ENCODE measurements at regions not wholly inside any gene's neighbourhood (a gene's known extent, or its start where the extent isn't known, plus 50 kb on each side); places are given as distances from the start of the nearest gene placed in this dataset.

- TF ChIP-seq CTCF (conservative IDR thresholded peaks at IDR 0.05; ENCODE audit: low read length) = no peak
- H3K4me3 ChIP-seq (ENCODE audit: low read length) = no peak overlapping the region
- DNase-seq (ENCODE audit: low read depth) = peak; percentile 37
Observed at GRCh38 chr4:19729886-19730651, 521.6 kb upstream of the SLIT2 start.

DNA sequence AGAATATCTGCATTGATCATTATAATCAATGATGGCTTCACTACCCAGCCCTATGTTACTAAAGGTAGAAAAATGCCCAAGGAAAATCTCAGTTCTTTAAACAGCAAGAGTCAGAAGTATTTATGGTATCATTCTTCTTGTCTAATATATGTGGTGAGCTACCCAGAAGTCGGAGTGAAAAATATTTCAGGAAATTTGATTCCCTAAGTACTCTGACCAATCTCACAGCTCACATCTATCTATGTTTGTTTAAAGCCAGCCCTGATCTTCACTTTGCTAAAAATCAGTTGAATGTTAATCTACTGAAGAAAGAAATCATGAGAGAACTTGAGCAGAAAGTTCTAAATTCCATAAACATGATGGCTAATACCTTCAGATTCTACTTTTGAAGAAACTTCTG lies 522.9 kb upstream of the SLIT2 start:
- no peak overlapping the region for H3K4me3 ChIP-seq (ENCODE audit: low read length)
- no peak for TF ChIP-seq CTCF (conservative IDR thresholded peaks at IDR 0.05; ENCODE audit: low read length)

GRCh38 chr4:19727141-19727540 lies 524.6 kb upstream of the SLIT2 start:
- TF ChIP-seq CTCF (conservative IDR thresholded peaks at IDR 0.05; ENCODE audit: low read length) = no peak
- H3K4me3 ChIP-seq (ENCODE audit: low read length) = no peak overlapping the region
- DNase-seq (ENCODE audit: low read depth) = no peak

More for the DNA sequence above, 522.9 kb upstream of the SLIT2 start:
- DNase-seq (ENCODE audit: low read depth) = no peak

GRCh38 chr4:19725130-19725529 lies 526.6 kb upstream of the SLIT2 start:
- TF ChIP-seq CTCF (conservative IDR thresholded peaks at IDR 0.05; ENCODE audit: low read length) = no peak
- DNase-seq (ENCODE audit: low read depth) = no peak
- H3K4me3 ChIP-seq (ENCODE audit: low read length) = no peak overlapping the region

- DNase-seq (ENCODE audit: low read depth) = no peak
- no peak for TF ChIP-seq CTCF (conservative IDR thresholded peaks at IDR 0.05; ENCODE audit: low read length)
- no peak overlapping the region for H3K4me3 ChIP-seq (ENCODE audit: low read length)
Observed at GRCh38 chr4:19722404-19722803, 529.3 kb upstream of the SLIT2 start.

GRCh38 chr4:19721587-19721986 lies 530.1 kb upstream of the SLIT2 start:
- DNase-seq (ENCODE audit: low read depth) = no peak
- no peak overlapping the region for H3K4me3 ChIP-seq (ENCODE audit: low read length)
- TF ChIP-seq CTCF (conservative IDR thresholded peaks at IDR 0.05; ENCODE audit: low read length) = no peak

GRCh38 chr4:19720610-19721009 lies 531.1 kb upstream of the SLIT2 start:
- TF ChIP-seq CTCF (conservative IDR thresholded peaks at IDR 0.05; ENCODE audit: low read length) = no peak
- no peak for DNase-seq (ENCODE audit: low read depth)
- no peak overlapping the region for H3K4me3 ChIP-seq (ENCODE audit: low read length)
